HG03378 (cell line): ENCODE measurements at regions not wholly inside any gene's neighbourhood (a gene's known extent, or its start where the extent isn't known, plus 50 kb on each side); places are given as distances from the start of the nearest gene placed in this dataset.

Source experiments
- ATAC-seq: cut with Tn5 transposase; IDR thresholded peaks from one replicate; pipeline ENCODE4 v1.9.1; 2021; ENCODE audit warnings: mild to moderate bottlenecking, moderate library complexity; ENCODE audit not compliant: unreplicated experiment

DNA sequence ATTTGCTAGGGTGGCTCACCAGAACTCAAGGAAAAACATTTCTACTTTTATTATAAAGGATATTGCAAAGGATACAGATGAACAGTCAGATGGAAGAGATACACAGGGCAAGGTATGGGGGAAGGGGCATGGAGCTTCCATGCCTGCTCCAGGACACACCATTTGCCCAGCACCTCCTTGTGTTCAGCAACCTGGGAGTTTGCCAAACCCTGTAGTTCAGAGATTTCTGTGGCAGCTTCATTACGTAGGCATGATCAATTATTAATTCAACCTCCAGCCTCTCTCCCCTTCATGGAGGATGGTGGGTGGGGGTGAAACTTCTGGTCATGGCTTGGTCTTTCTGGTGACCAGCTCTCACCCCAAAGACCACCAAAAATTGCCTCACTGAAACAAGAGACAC is 353.9 kb upstream of the THBS1 start:
- ATAC-seq, result no peak

DNA sequence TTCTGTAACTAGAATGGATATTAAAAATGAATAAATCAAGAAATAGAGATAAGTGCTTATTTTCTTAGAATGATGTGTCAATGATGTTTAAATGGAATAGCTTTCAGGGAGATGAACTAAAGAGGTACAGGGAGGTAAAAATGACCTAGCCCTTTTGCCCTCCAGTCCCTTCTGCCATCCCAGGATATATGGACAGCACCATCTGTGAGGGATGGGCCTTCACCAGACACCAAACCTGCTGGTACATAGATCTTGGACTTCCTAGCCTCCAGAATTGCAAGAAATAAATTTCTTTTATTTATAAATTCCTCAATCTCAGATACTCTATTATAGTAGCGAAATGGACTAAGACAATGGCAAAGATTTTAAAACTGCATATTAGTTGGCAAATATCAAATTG is 352.0 kb upstream of the THBS1 start:
- ATAC-seq, result no peak

GRCh38 chr15:39230205-39230907 is 350.5 kb upstream of the THBS1 start:
- ATAC-seq, result no peak

DNA sequence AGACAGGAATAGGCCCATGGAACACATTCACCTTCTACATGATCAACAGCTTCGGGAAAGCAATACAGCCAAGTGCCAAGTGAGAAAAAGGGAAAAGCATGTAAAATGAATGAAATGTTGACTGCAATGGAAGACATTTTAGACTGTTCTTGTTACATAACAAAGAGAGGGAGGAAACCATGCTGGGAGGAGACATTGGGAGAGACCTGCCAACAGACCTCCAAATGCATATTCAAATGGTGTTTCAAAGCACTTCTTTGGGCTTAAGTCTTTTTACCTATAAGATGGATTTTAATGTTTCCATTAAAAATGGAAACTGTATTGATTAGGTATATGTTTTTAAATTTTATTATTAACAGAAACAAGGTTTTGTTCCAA is 350.0 kb upstream of the THBS1 start:
- no peak for ATAC-seq

DNA sequence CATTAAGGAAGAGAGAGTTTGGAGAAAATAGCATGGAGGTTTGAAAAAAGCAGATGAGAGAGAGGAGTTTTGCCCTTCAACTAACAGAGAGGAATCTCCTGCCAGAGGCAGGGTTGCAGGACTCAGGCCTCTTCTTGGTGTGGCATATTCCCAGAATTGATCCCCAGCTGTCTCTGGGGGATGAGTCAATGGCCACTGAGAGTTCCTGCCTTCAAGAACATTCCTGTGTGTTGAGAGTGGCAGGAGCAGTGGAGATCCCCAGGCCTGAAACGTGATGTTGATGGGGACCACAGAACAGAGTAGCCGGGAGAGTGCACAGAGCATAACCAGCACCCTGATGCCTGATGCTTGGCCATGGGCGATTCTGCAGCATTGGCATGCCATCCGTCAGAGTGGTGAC is 348.4 kb upstream of the THBS1 start:
- no peak for ATAC-seq

GRCh38 chr15:39235084-39235795 is 345.6 kb upstream of the THBS1 start:
- no peak for ATAC-seq

GRCh38 chr15:39236375-39236774 is 344.5 kb upstream of the THBS1 start:
- no peak for ATAC-seq

GRCh38 chr15:39238443-39238842 is 342.4 kb upstream of the THBS1 start:
- ATAC-seq, result no peak

GRCh38 chr15:39239562-39239961 is 341.3 kb upstream of the THBS1 start:
- ATAC-seq, result no peak

DNA sequence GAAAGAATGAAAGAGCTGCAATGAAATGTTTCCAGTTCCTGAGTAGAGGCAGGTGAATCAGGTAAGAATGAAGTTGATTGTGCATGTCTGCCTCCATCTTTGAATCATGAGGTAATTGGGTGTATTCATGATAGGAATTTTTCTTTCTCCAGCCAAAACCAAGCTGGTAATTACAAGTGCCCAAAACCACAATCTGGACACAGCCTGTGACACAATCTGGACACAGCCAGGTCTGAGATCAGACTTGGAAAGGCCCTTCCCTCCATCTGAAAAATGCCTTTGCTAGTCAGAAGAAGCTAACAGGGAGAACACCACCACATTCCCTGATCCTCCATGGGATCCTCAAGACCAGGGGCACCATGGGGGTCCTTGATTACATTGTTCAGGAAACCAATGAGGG is 338.5 kb upstream of the THBS1 start:
- ATAC-seq, result no peak

DNA sequence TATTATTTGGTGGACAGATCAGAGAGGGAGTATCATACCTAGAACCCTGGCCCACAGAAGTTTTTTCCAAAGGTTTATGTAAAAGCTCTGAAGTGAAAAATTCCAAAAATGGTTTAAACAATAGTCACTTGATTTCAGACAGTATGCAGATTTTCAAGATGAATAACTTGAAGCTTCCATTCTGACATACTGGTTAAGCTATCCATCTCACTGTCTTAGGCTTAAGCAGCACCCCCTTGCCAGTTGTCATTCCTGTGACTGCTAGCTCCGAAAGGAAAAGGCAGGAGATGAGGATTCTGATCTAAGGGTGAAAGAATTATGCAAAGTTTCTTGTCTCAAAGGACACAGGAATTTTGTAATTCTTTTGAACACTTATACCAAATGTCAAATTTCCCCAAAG is 337.5 kb upstream of the THBS1 start:
- no peak for ATAC-seq

GRCh38 chr15:39244776-39245175 is 336.1 kb upstream of the THBS1 start:
- ATAC-seq, result no peak

DNA sequence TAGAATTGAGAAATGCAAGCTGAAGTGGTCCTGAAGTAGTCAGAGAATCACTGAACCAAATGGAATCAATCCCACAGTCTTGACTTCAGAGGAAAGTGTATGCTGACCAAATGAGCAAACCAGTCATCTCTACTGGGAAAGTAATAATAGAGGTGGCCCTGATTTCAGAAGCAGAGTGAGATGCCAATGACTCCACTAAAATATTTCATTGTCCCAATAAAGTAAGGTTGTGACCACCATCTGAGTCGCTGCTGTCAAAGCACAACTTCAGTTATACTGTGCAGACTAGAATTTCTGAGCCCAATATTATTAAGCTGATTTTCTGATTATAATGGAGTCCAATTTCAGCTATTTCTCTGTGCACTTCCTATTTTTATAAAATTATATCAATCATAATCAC is 334.4 kb upstream of the THBS1 start:
- ATAC-seq, result no peak

DNA sequence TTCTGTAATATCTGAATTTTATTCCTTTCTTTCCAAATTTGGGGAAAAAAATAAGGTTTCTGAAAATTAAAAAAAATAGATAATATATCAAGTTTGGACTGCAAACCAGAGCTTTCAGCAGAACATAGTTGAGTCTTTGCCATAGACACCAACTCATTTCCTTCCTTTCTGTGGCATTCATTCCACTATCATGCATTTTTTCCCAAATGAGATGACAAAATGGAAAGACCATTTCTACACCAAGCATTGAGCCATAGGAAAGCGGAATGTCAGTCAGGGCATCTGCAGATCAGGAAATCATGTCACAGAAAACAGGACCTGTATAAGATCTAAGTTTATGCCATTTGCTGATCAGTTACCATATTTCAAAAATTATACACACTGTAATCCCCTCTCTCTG is 333.3 kb upstream of the THBS1 start:
- no peak for ATAC-seq

DNA sequence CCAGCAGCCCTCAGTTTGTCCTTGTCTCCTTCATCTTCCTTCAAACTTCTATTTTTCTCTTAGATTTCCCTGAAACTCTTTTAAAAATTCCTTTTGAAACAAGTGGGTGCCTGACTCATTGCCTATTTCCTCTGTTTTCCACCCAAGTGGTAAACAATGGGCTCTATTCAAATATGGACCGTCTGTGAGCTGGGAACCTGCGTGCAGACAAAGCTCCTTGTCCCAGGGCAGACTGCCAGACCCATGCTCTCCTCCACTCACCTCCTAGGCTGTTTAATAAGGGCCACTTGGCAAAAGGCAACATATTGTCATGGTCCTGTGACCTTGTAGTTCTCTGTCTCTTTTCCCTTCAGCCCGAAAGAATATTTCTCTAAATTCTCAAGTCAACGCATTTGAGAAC is 332.7 kb upstream of the THBS1 start:
- ATAC-seq, result no peak

GRCh38 chr15:39250001-39250400 is 330.9 kb upstream of the THBS1 start:
- no peak for ATAC-seq

GRCh38 chr15:39250460-39251186 is 330.3 kb upstream of the THBS1 start:
- no peak for ATAC-seq

DNA sequence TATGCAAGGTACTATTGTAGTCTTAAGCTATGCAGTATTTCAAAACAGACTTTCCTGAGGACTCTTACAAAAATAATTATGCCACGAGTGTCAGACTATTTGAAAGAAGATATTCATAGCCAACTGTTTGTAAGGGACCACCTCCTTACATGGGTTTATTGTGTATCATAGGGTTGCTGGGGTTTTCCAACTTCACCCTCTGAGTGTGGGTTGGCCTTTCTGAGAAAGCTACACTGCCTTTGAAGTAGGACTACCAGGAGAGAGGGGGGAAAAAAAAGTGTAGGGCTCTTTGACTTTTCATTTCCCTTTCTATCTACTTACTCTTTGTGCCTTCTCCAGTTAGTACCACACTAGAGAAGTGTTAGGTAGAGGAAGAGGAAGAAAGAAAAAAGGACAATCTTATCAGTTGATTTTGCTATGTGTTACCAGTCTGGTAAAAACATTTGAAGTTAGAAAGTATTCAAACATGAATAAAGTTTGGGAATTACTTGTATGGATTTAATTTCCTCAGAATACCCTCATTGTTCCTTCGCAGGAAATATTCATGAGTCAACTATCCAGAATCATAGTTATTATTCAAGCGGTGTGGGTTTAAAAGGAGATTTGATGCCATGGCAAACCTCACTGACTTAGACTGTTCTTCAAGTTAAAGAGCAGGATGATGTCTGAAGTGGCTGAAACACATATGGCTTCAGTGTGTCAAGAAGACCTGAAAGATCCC is 329.3 kb upstream of the THBS1 start:
- no peak for ATAC-seq

GRCh38 chr15:39252134-39252470 is 328.8 kb upstream of the THBS1 start:
- ATAC-seq, result no peak

GRCh38 chr15:39253552-39253951 is 327.3 kb upstream of the THBS1 start:
- no peak for ATAC-seq

GRCh38 chr15:39254181-39254580 is 326.7 kb upstream of the THBS1 start:
- ATAC-seq, result no peak

- ATAC-seq, result no peak
Observed at GRCh38 chr15:39255760-39256159, 325.1 kb upstream of the THBS1 start.
